GM18520 (cell line): ENCODE measurements at regions not wholly inside any gene's neighbourhood (a gene's known extent, or its start where the extent isn't known, plus 50 kb on each side); places are given as distances from the start of the nearest gene placed in this dataset.

Source experiments
- ATAC-seq: cut with Tn5 transposase; IDR thresholded peaks from one replicate; pipeline ENCODE4 v1.9.1; 2021; ENCODE audit not compliant: unreplicated experiment

DNA sequence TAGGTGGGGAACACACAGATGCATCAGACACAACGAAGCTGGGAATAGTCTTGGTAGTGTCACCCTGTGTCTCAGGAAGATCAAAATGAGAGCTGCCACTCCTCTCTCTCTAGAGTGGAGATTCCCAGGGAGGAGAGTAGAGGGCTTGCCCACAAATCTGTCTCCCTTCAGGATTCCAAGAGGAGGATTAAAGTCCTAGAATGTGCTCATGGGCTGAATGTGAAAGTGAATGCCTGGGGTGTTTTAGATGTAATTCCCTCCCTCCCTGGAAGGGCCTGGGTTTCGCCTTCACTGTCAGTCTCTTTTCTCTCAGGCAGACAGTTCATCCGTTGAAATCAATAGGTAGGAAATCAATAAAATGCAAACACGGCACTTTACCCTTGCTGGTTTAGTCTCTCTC lies 282.6 kb upstream of the PPARGC1A start:
- no peak for ATAC-seq

DNA sequence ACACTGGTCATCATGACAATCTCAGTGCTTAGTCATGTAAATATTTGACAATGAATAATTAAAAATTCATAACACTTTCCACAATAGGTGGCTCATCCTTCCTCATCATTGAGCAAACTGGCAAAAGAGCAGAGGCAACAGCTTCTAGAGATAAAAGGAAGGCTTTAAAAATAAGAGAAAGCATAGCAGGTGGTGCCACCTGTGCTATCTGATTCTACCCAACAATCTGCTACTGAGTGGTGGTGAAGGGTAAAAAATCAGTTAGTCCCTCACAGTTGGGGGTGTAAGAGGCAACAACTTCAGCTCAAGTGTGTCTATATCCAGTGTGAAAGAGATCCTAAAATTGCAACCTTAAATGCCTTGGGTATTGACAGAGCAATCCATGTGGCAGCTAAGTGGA lies 280.1 kb upstream of the PPARGC1A start:
- ATAC-seq: no peak

DNA sequence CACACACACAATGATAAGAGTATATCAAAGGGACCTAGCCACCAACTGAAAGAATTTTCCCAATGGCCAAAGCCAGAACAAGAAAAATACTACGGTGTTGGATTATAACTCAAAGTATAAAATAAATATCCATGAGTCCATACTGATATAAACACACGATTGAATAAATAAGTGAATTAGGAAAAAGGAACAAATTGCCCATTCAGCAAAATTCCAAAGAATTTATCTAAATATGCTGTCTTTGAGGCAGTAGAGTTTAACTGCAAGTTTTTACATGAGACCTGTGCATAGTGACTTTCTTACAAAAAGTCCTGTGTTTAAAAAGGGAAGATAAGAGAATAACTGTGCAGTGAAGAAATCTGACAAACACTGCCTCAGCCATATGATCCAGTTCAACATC lies 278.8 kb upstream of the PPARGC1A start:
- ATAC-seq: no peak

DNA sequence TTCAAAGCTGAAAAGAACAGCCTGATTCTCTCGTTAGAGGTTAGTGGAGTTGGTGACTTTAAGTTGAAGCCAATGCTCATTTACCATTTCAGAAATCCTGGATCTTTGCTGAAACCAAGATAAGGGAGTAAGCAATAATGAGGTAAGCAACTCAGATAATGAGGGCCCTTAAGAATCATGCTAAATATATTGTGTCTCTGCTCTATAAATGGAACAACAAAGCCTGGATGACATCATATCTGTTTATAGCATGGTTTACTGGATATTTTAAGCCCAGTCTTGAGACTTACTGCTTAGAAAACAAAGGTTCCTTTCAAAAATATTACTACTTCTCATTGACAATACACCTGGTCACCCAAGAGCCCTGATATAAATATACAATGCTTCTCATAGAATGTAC lies 276.7 kb upstream of the PPARGC1A start:
- no peak for ATAC-seq

DNA sequence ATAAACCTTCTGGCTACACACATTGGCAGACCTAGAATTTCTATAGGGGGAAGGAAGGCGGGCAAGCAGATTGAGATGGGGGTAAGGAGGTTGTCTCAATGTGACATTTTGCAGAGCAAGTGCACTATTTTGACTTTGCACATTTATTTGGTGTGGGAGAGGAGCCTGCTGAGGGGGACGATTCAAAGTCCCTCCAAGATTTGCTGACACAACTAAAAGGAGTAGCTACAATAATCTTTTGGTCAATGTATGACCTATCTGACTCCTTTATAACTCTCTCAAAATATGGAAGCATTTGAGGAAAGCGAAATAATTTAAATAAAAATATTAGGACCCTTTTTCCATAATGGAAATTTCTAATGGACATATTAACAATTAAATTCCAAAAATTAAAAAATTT lies 274.9 kb upstream of the PPARGC1A start:
- ATAC-seq: no peak

DNA sequence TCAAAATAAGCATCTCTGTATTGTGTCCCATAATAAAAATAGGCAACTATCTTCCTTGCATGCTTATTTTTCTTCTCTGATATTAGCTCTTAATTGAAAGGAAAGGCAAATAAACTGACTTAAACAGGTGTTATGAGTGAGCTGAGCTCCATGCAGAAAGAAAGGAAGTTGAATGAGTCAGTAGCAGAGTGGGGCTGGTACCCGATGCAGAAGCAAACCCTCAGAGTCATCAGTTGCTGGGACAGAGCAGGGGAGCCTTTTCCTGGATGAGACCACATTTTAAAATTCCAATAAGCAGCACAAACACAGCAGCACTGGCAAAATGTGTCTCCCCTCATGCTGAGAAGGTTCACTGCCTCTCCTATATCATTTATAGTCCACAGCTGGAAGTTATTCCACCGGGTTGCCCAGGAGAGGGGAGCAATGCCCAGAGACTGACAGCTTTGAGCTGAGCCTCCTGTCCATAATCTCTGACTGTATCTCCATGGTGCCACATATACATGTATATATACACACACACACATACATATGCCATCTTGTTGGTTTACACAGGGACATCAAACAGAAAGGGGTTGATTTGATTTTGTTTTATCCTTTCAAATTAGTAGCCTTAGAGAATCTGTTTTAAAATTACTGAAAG lies 274.3 kb upstream of the PPARGC1A start:
- ATAC-seq: no peak

DNA sequence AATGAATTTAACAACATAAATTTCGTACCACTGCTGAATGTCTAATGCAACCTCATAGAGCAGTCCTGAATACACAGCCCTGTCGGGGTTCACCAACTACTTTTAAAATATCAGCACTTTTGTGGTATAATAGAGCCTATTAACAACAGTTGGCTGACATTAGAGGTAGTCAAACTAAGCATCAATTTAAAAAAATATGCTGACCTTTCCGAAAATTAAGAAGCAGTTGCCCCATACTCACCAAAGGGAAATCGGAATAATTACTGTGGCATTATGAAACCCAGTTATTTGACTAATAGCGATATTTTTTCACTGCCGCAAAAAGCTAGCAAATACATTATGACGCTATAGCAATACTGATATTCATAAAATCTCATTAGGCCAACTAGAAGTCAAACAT lies 273.5 kb upstream of the PPARGC1A start:
- ATAC-seq: no peak

DNA sequence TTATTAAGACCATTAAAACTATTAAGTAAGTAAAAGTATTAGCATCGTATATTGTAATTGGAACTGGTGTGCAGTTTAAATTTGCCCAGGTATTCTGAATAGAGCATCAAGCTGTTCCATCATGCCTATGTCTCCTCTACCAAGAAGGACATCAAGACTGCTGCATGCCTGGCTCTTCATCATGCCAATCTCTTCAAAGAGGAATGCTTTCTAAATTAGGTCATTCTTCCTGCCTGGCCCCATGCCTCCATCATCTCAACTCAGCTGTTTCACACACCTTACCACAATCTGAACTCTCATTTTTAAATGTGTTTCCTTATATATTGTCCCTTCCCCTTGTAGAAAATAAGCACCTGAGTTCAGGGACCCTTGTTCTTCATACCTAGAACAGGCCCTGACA lies 270.5 kb upstream of the PPARGC1A start:
- no peak for ATAC-seq

DNA sequence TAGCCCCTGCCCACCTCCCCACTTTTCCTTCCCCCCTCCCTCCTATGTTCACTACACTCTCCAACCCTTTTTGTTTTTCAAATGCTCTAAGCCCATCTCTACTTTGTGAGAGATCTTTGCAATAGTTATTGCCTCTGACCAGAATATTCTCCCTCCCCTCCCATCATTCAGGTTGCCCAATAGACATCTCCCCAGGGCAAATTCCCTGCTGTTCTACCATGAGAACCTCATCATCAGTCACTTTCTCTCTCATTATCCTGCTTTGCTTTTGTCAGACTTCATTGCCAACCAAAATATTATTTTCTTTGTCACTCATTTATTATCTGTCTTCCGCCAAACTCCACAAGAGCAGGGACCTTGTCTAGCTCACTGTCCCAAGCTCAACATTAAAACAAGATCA lies 268.2 kb upstream of the PPARGC1A start:
- no peak for ATAC-seq

DNA sequence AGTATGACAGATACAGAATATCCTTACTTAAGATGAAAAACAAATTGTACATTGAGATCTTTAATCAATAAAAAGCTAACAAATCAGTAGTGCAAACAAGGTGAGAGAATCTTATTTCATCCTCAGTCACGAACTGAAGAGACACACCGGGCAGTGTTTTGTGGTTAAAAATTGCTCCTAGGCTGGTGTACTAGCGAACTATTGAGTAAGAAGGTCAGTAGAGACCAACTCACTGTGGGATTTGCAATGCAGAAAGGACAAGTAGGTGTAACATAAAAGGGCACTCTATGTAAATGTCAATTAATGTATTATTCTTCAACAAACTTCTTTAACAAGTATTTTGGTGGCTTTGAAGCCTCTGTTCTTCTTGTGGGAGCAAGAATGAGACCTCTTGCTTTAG lies 260.2 kb upstream of the PPARGC1A start:
- ATAC-seq: no peak

DNA sequence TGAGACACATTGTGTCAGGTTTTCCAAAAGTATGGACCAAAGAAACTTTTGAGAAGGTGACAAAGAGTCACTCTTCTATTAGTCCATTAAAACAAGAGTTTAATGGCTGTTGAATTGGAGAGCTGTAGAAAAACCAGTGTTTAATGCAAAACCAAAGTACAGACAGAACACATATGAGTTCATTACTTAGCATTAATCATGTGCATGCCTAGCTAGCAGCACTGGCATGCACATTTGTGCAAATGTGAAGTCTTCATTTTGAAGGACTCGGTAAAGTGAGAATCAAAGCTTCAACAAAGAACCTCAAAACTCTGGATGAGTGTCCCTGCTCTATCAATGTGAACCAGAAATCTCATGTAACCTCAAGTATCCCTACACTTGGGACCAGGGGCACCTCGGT lies 256.3 kb upstream of the PPARGC1A start:
- no peak for ATAC-seq

DNA sequence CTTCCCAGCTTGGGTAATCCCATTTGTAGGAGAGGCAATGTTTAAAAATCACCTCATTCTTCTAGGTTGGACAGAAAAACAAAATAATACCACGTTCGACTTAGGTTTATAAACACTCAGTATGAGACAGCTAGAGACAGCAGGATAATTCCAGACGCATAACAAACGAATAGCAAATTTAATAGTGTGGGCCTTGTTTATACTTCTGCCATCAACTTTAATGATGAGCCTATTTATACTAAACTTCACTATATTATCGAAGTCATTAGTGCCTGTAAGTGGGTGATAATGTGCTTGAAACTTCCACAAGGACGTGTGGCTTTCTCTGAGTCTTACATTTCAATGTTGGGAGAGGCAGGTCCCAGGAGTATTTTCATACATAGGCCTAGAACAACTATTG lies 255.7 kb upstream of the PPARGC1A start:
- ATAC-seq: no peak

DNA sequence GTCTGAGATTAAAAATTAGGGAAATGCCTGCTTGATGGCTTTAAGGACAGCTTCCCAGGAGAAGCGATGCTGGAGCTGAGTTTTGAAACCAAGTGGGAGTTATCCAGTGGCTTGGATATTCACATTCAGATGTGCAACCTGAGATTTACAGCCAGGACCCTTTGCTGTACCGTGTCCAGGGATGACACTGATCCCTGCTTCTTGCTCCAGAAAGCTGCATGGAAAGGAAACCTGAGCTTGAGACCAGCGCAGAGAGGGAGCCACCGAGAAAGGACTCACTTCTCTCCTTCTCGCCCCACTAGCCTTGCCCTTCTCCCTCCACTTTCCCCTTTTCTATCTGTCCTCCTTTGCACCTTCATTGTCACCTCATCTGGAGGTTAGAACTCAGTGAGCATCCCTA lies 254.5 kb upstream of the PPARGC1A start:
- no peak for ATAC-seq

DNA sequence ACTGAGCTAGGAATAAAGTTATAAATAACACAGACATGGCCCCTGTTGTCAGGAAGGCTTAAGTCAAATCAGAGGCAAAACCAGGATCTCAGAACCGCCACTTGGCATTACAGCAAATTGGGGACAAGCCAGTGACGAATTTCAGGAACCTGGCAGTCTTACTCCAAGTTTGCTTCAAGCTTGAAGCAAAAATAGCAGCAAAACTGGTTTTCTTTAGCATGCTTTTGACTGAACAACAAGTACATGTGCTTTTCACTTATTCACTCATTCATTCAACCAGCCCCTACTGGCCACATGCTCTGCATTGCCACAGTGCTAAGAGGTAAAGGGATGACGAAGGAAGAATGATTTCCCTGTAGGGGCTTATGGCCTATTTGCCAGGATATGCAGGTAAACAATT lies 253.9 kb upstream of the PPARGC1A start:
- no peak for ATAC-seq

DNA sequence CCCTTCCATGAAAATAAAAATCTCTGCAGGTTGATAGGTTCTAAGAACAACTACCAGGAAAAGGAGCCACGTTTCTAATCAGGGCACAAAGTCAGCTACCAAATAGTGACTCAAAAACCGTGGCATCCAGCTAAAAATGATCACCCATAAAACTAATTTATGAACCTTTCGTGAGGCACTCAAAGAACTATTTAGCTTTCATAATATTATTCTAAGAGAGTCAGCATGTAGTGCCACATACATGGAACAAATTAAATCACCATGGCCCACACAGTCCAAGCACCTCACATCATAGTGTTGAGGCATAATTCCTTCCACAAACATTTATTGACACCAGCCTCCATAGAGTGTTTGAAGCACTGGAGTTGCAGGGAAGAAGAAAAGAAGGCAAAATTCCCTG lies 252.0 kb upstream of the PPARGC1A start:
- no peak for ATAC-seq

DNA sequence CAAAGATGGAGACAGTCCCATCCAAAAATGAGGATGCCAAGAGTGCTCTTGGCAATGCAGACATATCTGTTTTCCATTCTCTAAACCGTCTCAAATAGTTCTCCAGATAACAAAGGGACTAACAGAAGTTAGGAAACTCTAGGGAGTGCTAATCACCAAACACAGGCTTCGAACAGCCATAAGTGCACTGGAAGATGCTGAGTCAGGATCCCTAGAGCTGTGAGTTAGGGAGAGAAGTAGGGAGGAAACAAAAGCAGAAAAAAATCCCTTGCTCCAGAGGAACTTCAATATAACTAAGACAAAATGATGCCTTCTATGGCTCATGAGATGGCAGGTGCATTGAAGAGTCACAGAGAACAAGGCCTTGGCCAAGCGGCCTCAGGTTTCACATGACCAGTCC lies 251.0 kb upstream of the PPARGC1A start:
- ATAC-seq: no peak

DNA sequence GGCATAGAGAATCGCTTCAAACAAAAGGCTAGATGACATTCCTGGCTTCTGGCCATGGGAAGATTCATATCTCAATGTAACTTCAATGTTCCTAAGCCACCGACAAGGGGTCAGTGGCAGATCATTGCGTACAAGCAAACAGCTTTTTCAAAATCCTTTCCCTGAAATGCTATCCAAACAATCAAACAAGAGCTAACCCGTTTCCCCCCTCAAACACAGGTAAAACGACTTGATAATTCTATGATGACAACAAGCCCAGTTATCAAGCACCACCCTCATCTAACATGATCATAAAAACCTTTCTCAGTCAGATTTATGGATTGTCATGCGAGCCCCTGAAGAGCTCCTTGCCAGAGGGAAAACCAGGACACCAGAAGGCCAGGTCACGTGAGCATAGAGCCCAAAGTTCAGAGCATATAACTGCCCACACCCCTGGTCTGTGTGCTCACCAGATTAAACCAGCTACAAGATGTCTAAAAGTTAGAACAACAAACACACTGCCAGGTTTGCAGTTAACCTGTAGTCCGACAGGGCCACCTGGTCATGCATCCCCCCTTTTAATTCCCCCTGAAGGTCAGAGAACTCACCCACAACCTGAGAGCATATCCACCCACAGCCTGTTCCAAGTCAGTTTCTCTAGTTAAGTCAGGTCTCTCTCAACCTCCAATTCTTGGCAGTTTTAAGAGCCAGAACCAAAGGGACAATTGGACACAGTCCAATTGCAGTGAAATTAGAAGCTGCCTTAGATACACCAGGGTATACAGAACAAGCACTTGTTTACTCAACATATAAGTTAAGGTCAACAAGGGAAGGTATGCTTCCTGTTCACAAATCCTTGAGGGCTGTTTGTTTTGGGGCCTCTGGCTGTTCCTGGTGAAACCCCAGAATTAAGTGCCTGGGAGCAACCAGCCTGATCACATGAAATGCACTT lies 248.1 kb upstream of the PPARGC1A start:
- no peak for ATAC-seq

DNA sequence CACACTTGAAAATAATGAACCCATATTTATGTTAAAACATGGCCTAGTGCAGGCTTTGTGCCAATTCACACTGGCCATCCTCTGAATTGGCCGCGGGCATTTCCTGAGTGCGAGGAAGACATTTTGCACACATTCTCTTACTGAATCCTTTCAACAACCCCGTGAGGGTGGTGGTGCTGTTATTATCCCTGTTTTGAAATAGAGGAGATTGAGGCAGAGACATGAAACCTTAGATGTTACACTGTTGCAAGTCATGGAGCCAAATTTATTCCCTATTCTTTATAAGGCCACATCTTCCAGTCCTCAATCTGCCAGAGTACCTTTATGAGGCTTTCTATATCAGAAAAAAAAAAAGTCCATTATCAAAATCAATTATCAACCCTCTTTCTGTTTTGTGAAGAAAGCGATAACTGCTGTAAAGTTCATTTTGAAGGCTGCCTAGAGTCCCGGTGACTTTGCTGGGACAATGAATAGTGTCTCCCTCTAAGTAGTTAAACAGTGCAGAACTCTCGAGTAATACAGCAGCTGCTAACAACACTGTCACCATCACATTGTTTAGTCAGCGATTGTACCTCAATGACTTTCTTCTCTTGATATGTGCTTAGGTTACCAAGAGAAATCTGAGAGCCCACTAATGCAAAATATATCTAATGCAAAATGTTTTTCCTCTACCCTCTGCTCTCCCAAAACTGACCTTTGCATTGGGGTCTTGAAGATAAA lies 242.3 kb upstream of the PPARGC1A start:
- ATAC-seq: no peak

DNA sequence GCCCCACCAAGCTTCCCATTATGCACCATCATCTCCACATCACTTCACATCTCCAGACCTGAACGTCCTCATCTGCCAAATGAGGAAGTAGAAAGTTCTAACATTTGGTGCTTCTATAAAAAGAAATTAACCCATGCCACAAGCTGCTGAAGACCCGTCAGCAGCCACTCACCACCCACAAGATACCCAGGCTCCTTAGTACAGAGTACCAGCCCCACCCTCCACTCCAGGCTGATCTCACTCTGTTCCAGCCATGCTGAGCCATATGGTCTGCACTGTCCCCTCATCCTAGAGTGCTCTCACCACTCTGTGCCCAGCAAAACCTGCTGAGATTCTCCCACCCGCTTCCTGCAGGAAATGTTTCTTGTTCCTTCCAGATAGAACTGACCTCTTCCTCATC lies 240.8 kb upstream of the PPARGC1A start:
- ATAC-seq: no peak

DNA sequence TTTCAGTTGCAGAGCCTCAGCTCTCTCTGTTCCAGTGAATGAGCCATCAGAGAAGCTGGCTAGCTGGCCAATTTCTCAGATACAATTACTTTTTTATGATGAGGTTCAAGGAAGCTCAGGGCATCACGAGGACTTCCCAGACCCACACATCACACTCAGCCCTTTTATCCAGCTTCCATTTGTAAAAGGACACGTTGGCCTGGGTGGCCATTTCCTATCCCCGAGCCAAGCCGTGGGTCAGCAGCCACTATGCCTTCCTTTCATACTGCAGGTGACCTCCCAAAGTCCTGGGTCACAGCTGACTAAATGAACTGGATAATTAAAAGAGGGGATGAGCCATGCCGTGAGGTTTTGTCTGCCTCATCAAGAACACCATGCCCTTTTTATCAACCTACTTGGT lies 236.9 kb upstream of the PPARGC1A start:
- ATAC-seq: no peak

DNA sequence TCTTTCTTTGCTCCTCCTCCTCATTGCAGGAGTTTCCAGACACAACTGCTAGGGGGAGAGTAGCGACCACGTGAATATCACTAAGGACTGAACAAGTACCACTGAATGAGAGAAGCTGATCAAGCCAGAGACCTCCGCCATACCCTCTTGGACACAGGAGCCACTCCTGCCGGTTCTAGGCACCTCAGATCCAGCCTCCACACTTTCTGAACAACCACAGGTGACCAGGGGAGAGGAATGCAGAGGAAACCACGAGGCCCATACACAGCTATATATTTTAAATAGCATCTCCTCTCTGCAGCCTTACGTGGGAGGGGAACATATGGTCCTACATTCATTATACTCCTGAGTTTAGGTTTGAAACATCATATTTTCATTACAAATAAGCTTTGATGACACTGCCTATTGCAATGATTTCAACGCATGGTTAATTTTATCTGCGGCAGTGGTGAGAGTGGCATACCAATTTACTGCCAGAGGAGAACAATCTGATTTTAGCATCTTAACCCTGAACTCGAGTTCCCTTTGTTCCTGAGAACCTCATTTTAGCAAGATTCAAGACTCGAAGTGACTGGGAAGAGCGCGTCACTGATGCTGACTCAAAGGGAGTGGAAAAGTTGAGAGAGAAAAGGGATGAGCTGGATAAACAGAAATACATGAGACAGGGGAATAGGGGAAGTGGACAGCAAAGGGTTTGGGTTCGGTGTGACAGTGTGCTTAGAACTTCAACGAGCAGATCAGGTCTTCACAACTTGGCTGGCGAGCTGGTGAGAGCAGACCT lies 231.7 kb upstream of the PPARGC1A start:
- no peak for ATAC-seq
